Osteocyte (in vitro differentiated cells): ENCODE measurements at regions not wholly inside any gene's neighbourhood (a gene's known extent, or its start where the extent isn't known, plus 50 kb on each side); places are given as distances from the start of the nearest gene placed in this dataset.

ENCODE experiments used
- DNase-seq: peaks from one replicate; pipeline ENCODE4 v3.0.0; 2021; ENCODE audit warnings: mixed read lengths; ENCODE audit not compliant: unreplicated experiment; ENCODE audit errors: extremely low spot score
- H3K27ac Mint-ChIP-seq: one replicate; pipeline ENCODE4 v1.8.0; 2021; ENCODE audit warnings: mild to moderate bottlenecking, mixed read lengths; ENCODE audit not compliant: unreplicated experiment
- H3K27me3 Mint-ChIP-seq: one replicate; pipeline ENCODE4 v1.8.0; 2021; ENCODE audit warnings: mixed read lengths; ENCODE audit not compliant: unreplicated experiment
- H3K36me3 Mint-ChIP-seq: one replicate; pipeline ENCODE4 v1.8.0; 2021; ENCODE audit warnings: mixed read lengths; ENCODE audit not compliant: unreplicated experiment
- H3K4me1 Mint-ChIP-seq: one replicate; pipeline ENCODE4 v1.8.0; 2021; ENCODE audit warnings: mixed read lengths; ENCODE audit not compliant: unreplicated experiment
- H3K4me3 Mint-ChIP-seq: one replicate; pipeline ENCODE4 v1.8.0; 2021; ENCODE audit warnings: mild to moderate bottlenecking, moderate library complexity, mixed read lengths; ENCODE audit not compliant: unreplicated experiment
- H3K9me3 Mint-ChIP-seq: one replicate; pipeline ENCODE4 v1.8.0; 2021; ENCODE audit warnings: mixed read lengths; ENCODE audit not compliant: unreplicated experiment
- CTCF ChIP-seq: fragments of 200-600 bp; sonication (generic); IDR thresholded peaks from 2 replicates; pipeline ENCODE4 v1.5.0; 2021; ENCODE audit warnings: antibody characterized with exemption, mild to moderate bottlenecking, moderate library complexity

GRCh38 chr2:185174353-185174752, 564.3 kb upstream of the FSIP2 start:
- H3K27ac Mint-ChIP-seq, result no peak overlapping the region
- no peak for DNase-seq
- no peak overlapping the region for H3K4me3 Mint-ChIP-seq
- no peaks in the 10 kb centered on the region for H3K36me3 Mint-ChIP-seq
- no peaks in the 10 kb centered on the region for H3K27me3 Mint-ChIP-seq
- TF ChIP-seq CTCF, result no peak
- H3K9me3 Mint-ChIP-seq, result no peaks in the 10 kb centered on the region
- H3K4me1 Mint-ChIP-seq, result no peaks in the 10 kb centered on the region

DNA sequence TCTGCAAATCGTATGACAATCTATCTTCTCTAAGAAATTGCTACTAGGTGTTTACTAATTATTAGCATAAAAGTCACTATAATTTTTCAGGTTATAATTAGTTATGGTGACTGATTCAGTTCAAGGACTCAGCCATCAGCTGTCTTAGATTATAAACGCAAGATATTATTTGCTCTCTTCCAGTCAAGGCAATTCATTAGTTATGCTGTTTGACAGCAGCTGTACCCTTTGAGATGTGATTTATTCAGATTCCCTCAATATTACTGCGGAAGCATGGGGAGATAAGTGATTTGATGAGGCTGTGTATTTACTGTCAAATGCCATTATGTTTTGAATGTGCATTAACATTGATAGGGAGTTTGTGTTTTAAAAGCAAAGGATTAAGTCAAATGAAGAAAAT, 558.9 kb upstream of the FSIP2 start:
- Mint-ChIP-seq H3K27ac (no peak overlapping the region), H3K4me1 (no peaks in the 10 kb centered on the region), H3K9me3 (no peaks in the 10 kb centered on the region), H3K4me3 (no peak overlapping the region), H3K27me3 (no peaks in the 10 kb centered on the region), H3K36me3 (no peaks in the 10 kb centered on the region)
- no peak for TF ChIP-seq CTCF
- DNase-seq, result no peak

DNA sequence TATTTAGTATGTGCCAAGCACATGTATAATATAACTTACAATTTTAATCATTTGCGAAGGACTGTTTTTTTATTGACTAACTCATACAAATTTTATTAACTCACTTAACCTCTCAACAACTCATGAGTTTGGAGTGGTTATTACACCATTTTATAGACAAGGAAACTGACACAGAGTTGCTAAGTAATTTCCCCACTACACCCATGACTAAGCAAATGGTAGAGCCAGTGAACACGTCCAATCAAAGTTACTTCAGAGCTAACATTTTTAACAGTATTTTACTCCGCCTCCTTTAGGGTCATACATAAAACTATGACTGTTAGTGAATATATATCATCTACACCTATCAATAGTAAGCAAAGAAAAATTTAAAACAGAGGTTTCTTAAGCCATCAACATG, 556.7 kb upstream of the FSIP2 start:
- Mint-ChIP-seq H3K27me3 (no peaks in the 10 kb centered on the region), H3K9me3 (no peaks in the 10 kb centered on the region), H3K4me1 (no peaks in the 10 kb centered on the region), H3K36me3 (no peaks in the 10 kb centered on the region), H3K4me3 (no peak overlapping the region), H3K27ac (no peak overlapping the region)
- no peak for DNase-seq
- TF ChIP-seq CTCF, result no peak

GRCh38 chr2:185185044-185185443, 553.6 kb upstream of the FSIP2 start:
- TF ChIP-seq CTCF, result no peak
- Mint-ChIP-seq H3K9me3 (no peaks in the 10 kb centered on the region), H3K27ac (no peak overlapping the region), H3K36me3 (no peaks in the 10 kb centered on the region), H3K4me3 (no peak overlapping the region), H3K4me1 (no peaks in the 10 kb centered on the region), H3K27me3 (no peaks in the 10 kb centered on the region)
- no peak for DNase-seq

DNA sequence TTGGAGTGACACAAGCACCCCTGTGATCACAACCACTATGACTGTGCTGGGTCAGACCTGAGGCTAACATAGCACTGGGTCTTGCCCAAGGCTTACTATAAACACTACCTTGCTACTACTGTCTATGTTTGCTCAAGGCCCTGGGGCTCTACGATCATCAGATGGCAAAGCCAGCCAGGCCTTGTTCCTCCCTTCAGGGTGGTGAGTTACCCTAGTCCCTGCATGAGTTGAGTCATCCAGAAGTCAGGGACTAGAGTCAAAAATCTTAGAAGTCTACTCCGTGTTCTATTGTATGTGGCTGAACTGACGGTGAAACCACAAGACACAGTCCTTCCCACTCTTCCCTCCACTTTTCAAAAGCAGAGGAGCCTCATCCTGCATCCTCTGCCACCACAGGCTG, 551.2 kb upstream of the FSIP2 start:
- no peaks in the 10 kb centered on the region for H3K36me3 Mint-ChIP-seq
- H3K27ac Mint-ChIP-seq, result no peak overlapping the region
- TF ChIP-seq CTCF, result no peak

More for the DNA sequence above, 551.2 kb upstream of the FSIP2 start:
- Mint-ChIP-seq H3K4me3 (no peak overlapping the region), H3K4me1 (no peaks in the 10 kb centered on the region), H3K27me3 (no peaks in the 10 kb centered on the region), H3K9me3 (peaks cover 11% of the 10 kb centered on the region)
- no peak for DNase-seq
